ENCODE measurements at regions not wholly inside any gene's neighbourhood (a gene's known extent, or its start where the extent isn't known, plus 50 kb on each side); places are given as distances from the start of the nearest gene placed in this dataset.

DNA sequence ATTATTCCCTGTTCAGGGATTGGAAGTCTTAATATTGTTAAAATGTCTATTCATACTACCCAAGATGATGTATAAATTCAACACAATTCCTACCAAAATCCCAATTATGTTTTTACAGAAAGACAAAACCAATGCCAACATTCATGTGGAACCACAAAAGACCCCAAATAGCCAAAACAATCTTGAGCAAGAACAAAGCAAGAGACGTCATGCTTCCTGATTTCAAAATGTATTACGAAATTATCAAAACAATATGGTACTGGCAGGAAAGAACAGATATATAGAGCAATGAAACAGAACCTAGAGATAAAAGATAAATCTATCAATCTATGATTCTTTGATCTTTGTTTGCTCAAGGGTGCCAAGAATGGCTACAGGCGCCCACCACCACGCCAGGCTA lies 237.9 kb downstream of the TAF11L14 start:
- Histone ChIP-seq H2AK5ac (ENCODE audit: low read depth, low read length) (no peak overlapping the region), H3K36me3 (ENCODE audit: control insufficient read depth, insufficient read depth, low read length) (no peaks in the 10 kb centered on the region), H2BK20ac (ENCODE audit: low read depth, low read length) (no peak overlapping the region), H3K27me3 (ENCODE audit: control insufficient read depth, insufficient read depth, low read length) (no peaks in the 10 kb centered on the region), H3K14ac (replicated peaks; ENCODE audit: low read depth, low read length) (no peak overlapping the region), H2AK9ac (replicated peaks; ENCODE audit: low read depth, low read length, poor library complexity) (no peak overlapping the region), H2BK120ac (ENCODE audit: low read depth, low read length) (no peak overlapping the region), H3K4me1 (ENCODE audit: control insufficient read depth, insufficient read depth, low read length) (no peaks in the 10 kb centered on the region), H3K23ac (ENCODE audit: low read depth, low read length) (no peak overlapping the region), H3K4ac (ENCODE audit: low read depth, low read length) (no peak overlapping the region), H3K79me1 (ENCODE audit: low read depth in 1 of 2, low read length in 2 of 2) (no peaks in the 10 kb centered on the region), H4K8ac (ENCODE audit: low read depth in 2 of 2, low read length in 2 of 2) (no peak overlapping the region), H2BK5ac (ENCODE audit: low read depth, low read length, poor library complexity, severe bottlenecking) (no peak overlapping the region), H3K27ac (ENCODE audit: insufficient read depth, low read length) (no peak overlapping the region), H4K5ac (ENCODE audit: low read depth, low read length) (no peak overlapping the region), H2BK15ac (ENCODE audit: low read depth, low read length) (no peak overlapping the region), H3K9me3 (ENCODE audit: control insufficient read depth, insufficient read depth, low read length) (no peaks in the 10 kb centered on the region), H3K9ac (ENCODE audit: low read depth, low read length) (no peak overlapping the region), H3K18ac (ENCODE audit: low read depth, low read length) (no peak overlapping the region), H3K4me3 (ENCODE audit: insufficient read depth, low read depth, low read length) (no peak overlapping the region), H3K4me2 (ENCODE audit: low read depth, low read length) (no peak overlapping the region), H3K9me1 (ENCODE audit: insufficient read depth, low read length) (no peaks in the 10 kb centered on the region), H4K20me1 (ENCODE audit: insufficient read depth, low read length) (no peaks in the 10 kb centered on the region), H4K91ac (ENCODE audit: insufficient read depth, low read depth, low read length) (no peak overlapping the region), H2AFZ (replicated peaks; ENCODE audit: low read length, poor library complexity) (no peak overlapping the region), H3K56ac (ENCODE audit: extremely low read depth, insufficient read depth, low read length) (no peak overlapping the region)
- no peak for TF ChIP-seq CEBPB (IDR thresholded peaks at IDR 0.05; ENCODE audit: low read depth, low read length)
- no peak for TF ChIP-seq RCOR1 (IDR thresholded peaks at IDR 0.05; ENCODE audit: insufficient replicate concordance, low read length)
- no peak for TF ChIP-seq RFX5 (IDR thresholded peaks at IDR 0.05; ENCODE audit: low read depth, low read length)
- TF ChIP-seq CTCF (conservative IDR thresholded peaks at IDR 0.05; ENCODE audit: low read depth, low read length), result no peak
- no peak for TF ChIP-seq MXI1 (IDR thresholded peaks at IDR 0.05; ENCODE audit: borderline replicate concordance, low read depth, low read length)
- dilution Hi-C loops (cut with HindIII; ENCODE audit: low sequenced_read_pairs, unreplicated experiment), result no loop called here
- CTCF ChIA-PET, result no interaction called here
- in situ Hi-C loops (cut with MboI; ENCODE audit: low sequenced_read_pairs), result no loop called here
- ATAC-seq (ENCODE audit: low read depth) (no peak), DNase-seq (no peak)
- no CpG with 5 or more reads among the region's 4 CpGs for WGBS, 2 experiments (ENCODE audit: extremely low coverage in 2 of 2, insufficient read length in 1 of 2)
- POLR2A ChIA-PET (ENCODE audit: unreplicated experiment), result no interaction called here
- BruUV-seq (replicated peaks), result no TSS peak
- intact Hi-C loops (cut with micrococcal nuclease), result no loop called here

Measured in IMR-90 (cell line).